K562 (cell line): ENCODE measurements at regions not wholly inside any gene's neighbourhood (a gene's known extent, or its start where the extent isn't known, plus 50 kb on each side); places are given as distances from the start of the nearest gene placed in this dataset.

Experiments
- POLR3G ChIP-seq: IDR thresholded peaks from 2 replicates; pipeline ENCODE4 v1.6.1; 2011; ENCODE audit not compliant: insufficient read length, insufficient replicate concordance; ENCODE audit errors: extremely low read depth
- RBM17 ChIP-seq: fragments of 200-400 bp; formaldehyde crosslinking; IDR thresholded peaks from 2 replicates; pipeline ENCODE4 v1.6.1; 2017; ENCODE audit warnings: low read depth, mild to moderate bottlenecking, low read length, borderline replicate concordance
- SRSF7 ChIP-seq: fragments of 200-400 bp; formaldehyde crosslinking; optimal IDR thresholded peaks from 2 replicates; pipeline ENCODE3; 2017; ENCODE audit warnings: mild to moderate bottlenecking, low read depth, low read length
- TAF15 ChIP-seq: fragments of 200-400 bp; formaldehyde crosslinking; IDR thresholded peaks from 2 replicates; pipeline ENCODE4 v1.6.1; 2017; ENCODE audit warnings: mild to moderate bottlenecking, low read depth, low read length, moderate library complexity
- TFAP4 ChIP-seq: sonication (generic); formaldehyde crosslinking; IDR thresholded peaks from 2 replicates; pipeline ENCODE4 v1.8.0; 2022; ENCODE audit warnings: missing genetic modification reagents, mild to moderate bottlenecking, moderate library complexity, borderline replicate concordance
- TSC22D4 ChIP-seq: fragments of 450-650 bp; IDR thresholded peaks from 2 replicates; pipeline ENCODE4 v1.6.1; 2016; ENCODE audit warnings: missing genetic modification characterization, missing biosample characterization, control low read depth
- ZNF318 ChIP-seq, 2 experiments: fragments of 450-650 bp; IDR thresholded peaks; 2 replicates each; pipeline ENCODE4 v1.6.1; 2016; ENCODE audit warnings: mild to moderate bottlenecking in 2 of 2, borderline replicate concordance in 1 of 2, low read depth in 1 of 2, moderate library complexity in 1 of 2

- TF ChIP-seq ZNF318 (IDR thresholded peaks at IDR 0.05; ENCODE audit: borderline replicate concordance in 1 of 2, low read depth in 1 of 2) (no peak), SRSF7 (no peak), TAF15 (no peak), TFAP4 (CRISPR knock-in tag) (no peak), RBM17 (no peak), TSC22D4 (tag) (no peak), POLR3G (no peak)
Observed at GRCh38 chr5:118605761-118606160, 382.6 kb downstream of the DTWD2 start (continued).
